ENCODE measurements at regions not wholly inside any gene's neighbourhood (a gene's known extent, or its start where the extent isn't known, plus 50 kb on each side); places are given as distances from the start of the nearest gene placed in this dataset.
A peak's percentile ranks its signal among the peaks of the same experiment; 100 is the strongest.

DNA sequence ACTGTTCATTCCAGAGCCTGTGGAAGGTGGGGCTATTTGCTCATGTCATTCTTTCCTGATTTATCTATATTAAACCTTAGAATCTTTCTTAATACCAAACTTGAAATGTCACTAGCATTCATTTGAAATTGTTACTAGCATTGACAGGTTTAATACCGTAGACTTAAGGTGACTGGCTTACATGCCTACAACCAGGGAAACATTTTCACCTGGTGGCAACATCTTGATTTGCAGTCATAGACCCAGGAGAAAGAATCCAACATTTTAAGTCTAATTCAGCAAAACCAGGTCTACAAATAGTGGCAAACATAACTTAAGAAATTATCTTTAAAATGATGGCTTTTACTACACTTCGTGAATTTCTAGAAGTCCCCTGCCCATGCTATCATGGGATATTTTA lies 353.7 kb downstream of the HTR7 start:
- DNase-seq = no peak

DNA sequence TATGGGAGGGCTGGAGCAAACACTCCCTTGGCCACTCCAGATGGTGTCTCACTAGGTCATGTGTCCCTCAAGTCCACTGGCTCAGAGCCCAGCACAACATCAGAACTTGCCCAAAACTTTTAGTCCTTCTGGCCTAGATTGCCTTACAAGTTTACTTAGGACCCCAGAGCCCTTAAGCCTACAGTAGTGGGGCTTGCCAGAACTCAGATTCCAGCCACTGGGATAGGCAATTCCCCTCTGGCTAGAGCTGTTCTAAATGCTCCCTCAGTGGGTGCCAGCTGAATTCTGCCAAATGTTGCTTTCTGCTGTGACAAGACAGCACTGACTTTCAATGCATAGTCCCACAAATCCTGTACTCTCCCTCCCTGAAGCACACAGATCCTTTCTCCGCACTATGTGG lies 331.1 kb downstream of the HTR7 start:
- peak; percentile 27 for DNase-seq

DNA sequence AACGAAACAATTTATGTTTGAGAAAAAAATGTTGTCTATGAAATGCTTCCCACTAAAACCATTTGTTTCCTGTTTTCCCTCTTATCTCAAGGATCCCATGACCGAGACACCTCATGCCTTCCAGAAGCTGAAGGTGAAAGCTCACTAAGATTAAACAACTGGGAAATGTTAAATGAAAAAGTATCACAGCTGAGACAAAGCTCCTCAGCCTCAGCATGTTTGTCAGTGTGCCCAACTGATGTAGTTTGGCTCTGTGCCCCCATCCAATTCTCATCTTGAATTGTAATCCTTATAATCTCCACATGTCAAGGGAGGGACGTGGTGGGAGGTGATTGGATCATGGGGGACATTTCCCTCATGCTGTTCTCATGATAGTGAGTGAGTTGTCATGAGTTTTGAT lies 327.3 kb downstream of the HTR7 start:
- no peak for DNase-seq

DNA sequence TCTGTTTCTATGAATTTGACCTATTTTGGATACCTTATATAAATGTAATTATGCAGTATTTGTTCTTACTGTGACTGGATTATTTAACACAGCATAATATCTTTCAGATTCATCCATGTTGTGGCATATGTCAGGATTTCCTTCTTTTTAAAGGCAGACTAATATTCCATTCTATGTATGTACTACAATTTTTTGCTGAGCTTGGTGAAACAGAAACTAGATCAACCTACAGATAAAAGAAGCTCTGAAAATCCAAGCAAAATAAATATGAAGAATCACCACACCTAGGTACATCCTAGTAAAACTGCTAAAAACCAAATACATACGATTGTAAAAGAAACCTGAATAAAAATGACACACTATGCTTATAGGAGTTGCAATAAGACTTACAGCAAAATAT lies 300.5 kb downstream of the HTR7 start:
- no peak for DNase-seq

DNA sequence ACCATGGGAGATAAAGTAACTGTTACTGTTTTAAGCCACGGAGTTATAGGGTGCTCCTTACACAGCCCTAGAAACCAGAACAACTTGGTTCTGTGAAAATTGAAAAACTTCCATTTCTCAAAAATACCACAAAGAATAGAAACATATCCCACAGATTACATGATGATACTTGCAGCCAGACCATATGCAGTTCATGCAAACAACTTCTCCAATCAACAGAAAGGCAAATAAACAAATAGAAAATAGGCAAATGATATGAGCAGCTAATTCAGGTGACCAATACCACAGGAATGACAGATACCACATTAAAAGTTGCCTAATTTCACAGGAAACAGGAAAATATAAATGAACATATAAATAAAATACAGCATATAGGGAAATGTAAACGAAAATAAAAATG lies 297.5 kb downstream of the HTR7 start:
- no peak for DNase-seq

DNA sequence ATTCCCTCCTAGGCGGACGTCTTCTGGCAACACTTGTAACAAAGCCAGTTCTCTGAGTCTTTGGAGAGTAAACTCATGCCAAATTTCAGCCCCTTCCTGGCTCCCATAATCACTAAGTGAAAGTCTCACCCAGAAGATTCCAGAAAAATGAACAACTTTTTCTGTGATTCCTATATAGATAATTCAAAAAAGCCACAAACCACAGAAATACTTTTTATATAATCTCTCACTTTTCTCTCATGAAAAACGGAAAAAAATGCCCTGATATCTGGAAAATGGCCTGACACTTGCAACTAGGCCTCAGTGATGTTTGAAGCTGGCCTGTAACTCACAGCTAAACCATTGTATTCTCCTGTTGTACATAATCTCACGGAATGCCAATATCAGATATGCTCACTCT lies 296.2 kb downstream of the HTR7 start:
- no peak for DNase-seq

DNA sequence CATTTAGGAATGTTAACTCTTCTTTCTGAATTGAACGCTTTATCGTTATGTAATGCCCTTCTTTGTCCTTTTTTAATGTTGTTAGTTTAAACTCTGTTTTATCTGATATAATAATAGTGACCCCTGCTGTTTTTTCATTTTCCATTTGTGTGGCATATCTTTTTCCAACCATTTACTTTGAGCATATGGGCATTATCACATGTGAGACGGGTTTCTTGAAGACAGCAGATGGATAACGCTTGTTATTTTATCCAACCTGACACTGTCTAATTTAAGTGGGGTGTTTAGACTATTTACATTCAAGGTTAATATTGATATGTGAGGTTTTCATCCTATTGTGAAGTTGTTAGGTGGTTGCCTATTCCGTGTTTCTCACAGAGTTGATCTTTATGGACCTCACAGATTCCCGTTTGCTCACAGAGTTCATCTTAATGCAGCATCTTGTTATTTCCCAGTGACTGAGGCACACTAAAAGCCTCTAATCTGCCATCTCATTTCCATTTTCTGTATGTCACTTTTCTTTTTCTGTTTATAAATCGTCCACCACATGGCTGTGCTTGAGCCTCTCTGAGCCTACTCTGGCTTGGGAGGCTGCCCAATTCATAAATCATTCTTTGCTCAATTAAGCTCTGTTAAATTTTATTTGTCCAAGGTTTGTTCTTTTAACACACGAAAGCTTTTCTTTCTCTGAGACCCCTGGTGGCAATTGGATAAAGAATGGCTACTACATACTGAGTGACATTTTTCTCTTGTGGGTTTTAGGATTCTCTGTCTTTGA lies 286.2 kb downstream of the HTR7 start:
- DNase-seq = peak; percentile 71

DNA sequence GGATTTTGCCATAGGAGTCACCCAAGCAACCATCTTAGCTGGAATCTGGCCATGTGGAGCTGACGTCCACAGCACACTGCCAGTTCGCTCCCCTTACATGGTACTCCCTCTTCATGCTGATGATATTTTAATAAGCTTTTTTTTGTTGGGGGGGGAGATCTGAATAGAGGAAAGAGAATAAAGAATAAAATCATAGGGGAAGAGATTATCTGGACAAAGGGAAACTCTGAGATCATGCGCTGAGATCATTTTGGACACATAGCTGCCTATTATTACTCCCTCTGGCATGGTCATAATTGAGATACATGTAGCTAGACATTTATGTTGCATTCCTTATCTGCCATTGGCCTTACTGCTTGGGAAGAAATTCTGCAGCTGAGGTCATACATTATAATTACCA lies 282.7 kb downstream of the HTR7 start:
- DNase-seq = no peak

DNA sequence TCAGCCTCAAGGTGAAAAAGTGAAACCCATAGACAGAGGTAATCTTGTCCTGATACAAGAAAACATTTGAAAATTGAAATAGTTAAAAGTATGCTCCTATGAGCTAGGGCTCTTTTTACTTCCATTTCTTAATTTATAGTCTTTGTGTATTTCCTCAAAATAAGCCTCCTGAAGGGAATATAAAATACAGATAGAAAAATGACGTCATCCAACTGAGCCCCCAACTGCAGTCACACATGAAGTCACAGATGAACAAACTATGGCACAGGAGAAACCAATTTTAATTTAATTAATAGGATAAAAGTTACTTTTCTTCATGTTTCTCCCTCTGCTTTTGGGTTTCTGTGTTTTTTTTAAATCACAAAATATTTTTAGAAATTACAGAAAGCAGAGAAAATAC lies 280.3 kb downstream of the HTR7 start:
- no peak for DNase-seq

DNA sequence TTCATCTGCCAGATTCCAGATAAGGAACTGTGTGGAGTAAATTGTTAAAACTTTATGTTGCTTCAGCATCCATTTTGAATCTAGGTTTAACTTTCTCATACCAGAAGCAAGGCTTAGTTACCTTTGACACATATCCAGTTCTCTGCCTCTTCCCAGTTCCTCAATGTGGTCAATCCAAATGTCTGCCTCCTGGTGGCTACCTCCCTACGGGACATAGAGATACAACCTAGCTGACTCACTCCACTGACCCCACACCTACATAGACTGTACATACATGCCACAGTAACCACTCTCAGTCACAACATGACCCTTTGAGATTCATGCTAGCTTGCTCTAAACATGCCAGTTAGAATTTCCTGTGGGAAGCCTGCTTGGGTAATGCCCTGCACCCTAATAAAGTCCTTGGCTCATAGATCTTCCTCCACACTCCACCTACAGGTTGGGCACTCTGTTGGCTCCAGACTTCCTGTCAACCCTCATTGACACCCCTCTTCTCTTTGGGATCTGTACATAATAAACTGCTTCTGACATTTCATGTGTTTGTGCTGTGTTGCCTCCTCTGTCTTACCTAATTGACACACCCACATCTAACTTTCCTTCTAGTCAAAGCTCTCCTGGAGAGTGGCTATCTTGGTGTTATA lies 278.1 kb downstream of the HTR7 start:
- no peak for DNase-seq

DNA sequence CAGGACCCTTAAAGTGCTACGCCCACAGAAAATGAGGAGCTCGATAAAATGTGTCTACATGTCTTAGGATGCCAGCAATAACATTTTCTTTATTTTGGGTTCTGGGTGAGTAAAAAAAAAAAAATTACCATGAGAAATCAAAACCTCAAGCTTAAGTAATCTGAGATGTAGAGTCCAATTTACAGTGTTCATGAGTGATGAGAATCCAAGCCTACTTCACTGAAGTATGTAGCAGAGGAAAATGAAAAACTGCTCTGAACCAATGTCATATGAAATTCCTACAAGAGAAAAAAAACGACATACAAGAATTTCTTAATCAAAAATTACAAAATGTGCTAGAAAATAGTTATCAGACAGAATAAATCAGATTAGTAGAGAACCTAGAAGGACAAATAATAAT lies 274.4 kb downstream of the HTR7 start:
- no peak for DNase-seq

DNA sequence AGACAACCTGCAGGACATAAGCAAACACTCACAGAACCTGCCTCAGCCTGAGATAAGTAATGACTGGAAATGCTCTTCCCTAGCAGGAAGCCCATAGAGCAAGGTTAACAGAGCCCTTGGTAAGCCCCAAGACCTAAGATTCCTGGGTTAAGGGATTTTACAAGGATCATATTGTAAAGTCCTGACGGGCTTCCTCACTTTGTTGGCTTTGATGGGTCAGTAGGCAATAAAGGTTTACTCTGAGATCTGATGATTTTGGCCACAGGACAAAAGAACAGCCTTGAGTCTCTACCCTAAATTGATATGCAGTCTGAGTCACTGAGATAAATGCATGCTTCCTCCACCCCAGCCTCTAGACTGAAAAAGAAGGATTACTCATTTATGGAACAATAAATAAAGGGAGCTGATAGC lies 270.8 kb downstream of the HTR7 start:
- DNase-seq = no peak

DNA sequence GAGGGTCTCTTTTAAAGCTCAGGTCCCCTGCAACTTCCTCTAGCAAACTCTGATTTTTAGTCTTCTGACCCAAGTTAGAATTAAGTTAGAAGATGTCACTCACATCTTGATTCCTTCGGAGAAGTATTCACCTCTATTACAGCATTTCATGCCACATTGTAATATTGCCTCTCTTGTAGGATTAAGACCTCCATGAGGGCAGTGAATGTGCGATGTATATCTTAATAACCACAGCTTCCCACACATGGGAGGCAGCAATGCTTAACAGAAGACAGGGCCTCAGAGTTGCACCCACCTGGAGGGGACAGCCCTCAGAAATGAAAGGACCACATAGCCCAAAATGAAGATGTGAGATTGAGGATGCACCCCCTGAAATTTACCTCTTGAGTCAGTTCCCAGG lies 270.3 kb downstream of the HTR7 start:
- no peak for DNase-seq

DNA sequence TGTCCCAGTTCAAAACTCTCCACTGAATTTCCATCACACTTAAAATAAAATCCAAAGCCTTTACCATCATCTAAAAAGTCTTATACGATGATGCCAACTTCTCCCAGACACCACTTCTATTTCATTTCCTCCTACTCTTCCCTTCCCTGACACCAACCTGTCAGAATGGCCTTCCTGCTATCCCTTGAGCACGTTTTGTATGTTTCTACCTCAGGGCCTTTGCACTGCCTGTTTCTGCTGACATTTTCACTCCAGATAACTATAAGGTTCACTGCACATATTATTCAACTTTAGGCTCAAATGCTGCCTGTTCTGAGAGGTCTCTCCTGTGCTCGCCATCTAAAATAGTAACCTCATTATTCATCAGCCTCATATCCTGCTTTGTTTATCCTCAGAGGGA lies 269.6 kb downstream of the HTR7 start:
- no peak for DNase-seq

DNA sequence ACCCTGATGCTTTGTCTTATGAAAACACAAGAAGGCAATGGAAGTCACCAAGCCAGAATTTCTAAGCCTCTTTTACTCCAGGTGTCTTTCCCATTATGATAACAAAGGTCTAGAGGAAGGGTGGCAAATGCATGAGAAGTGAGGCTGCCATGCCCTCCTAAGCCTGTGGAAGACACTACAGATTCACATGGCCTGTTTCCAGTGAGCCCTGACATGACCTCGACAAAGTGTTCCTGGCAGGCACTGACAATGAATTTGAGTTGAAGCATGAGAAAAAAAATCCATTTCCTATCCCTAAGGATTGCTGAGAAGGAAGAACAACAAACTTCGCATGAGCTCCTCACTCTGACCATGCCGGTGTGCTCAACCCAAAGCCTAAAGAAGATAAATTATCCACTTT lies 268.0 kb downstream of the HTR7 start:
- no peak for DNase-seq

DNA sequence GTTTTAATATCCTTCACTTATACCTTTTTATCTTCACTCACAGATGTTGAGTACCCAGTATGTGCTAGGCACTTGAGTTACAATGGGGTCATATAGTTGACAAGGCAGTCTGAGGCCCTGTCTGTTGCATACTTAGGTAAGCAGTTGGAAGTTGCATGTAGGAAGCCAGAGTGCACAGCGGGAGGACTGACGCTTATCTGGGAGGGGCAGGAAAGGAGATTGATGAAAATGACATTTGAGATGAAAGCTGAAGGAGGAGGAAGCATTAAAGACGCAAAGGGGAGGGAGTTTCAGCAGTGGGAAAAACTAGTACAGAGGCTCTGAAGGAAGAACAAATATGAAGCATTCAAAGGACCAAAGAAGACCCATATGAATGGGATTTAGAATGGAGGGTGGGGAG lies 266.2 kb downstream of the HTR7 start:
- DNase-seq = no peak

DNA sequence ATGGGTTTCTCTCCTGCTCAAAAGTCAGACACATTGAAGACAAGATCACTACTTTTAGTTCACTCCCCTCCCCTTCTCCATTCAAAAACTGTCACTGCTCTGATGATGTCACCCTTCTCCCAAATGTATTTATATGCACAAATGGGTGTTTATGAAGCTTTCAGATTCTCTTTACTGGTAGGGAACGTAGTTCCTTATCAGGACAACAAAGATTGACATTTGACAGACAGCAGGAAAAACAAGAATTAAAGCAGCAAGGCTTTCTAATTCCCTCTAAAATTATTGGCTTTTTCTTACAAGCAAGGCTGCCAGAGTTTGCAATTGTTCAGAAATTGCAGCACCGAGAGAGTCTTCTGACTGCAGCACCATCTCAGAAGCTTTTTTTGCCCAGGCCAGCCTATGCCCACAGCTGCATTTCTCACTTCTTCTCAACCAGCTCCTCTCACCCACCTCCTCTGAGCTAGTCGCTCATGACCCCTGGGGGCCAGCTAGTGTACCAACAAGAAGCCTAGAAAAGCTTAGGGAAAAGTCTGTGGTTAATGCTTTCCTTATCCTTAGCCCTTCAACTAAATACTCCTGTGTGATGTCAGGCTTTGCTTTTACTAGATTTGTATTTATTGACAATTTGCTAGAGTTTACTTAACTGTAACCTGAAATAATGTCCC lies 265.1 kb downstream of the HTR7 start:
- peak; percentile 23 for DNase-seq

DNA sequence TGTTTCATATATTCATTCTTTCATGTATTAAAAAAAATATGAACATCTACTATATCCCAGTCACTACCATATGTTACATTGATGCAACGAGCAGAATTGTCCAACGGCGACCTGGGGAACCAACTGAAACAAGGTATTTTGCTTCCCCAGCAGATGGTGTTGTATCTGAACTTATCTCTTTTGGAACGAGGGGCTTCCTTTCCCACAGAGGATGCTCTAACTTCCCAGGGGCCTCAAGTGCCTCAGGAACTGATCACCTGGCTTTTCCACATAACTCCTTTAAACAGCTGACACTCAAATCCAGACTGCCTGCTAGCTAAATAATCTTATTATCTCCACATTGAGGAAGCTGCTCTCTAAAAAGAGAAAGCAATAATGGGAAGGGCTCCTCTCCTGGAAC lies 259.3 kb downstream of the HTR7 start:
- no peak for DNase-seq

DNA sequence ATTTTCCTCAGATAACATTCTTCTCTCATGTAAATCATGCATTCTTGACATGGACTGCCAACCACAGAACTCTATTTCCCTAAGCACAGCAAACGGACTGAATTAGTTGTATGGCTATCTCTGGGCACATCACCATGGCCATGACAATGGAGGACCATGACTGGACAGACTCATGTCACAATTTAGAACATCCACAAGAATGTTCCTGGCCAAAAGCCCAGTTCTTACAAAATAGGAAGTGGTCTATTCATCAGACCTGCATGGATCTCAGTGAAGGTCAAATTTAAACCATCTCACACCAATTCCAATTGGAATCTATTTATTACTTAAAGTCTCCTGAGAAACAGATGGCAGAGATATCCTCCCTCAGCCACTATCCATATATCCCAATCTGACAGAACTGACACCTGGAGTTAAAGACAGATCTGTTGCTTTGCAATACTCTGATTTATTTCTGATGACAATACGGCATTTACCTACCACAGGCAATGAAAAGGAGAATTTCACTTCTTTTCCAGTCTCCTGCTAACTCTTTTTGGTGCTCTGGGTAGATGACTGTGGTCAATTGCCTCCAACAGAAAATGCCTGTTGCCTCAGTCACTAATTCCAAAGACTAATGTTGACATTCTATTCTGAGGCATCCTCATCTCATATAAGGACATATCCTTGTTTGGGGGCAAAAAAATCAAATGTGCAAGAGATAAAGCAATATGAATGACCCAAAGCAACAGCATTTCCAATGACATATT lies 254.8 kb downstream of the HTR7 start:
- no peak for DNase-seq

DNA sequence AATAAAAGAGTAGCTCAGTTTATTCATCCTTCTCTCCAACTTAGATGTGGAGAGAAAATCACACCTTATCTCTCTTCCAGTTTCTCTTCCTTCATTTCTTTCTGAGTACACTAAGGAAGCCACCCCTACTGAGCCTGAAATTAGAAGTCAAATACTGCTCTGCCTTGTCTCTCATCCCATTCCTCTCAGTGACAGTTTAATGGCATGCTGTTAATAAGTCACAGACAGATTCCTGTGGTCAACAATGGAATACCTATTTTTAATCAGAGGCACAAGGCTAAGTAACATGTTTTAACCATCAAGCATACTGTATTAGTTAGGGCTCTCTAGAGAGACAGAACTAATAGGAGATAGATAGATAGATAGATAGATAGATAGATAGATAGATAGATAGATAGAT lies 253.2 kb downstream of the HTR7 start:
- no peak for DNase-seq

DNA sequence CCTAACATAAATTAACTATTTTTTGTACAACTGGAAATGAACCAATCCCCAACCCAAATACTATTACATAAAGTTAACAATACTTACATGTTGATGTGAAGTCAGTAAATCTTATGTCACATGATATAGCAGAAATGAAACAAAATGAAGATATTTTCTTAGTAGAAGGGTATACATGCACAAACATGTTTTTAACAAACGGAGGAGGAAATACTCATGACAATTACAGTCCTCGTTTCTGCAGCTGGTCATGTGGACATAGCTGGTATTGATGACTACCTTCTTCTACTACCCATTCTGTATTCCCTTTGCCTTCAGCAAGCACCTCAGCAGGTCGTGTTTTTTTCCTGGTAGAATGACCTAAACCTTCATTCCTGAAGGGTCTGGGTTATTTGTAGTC lies 252.3 kb downstream of the HTR7 start:
- DNase-seq = no peak

DNA sequence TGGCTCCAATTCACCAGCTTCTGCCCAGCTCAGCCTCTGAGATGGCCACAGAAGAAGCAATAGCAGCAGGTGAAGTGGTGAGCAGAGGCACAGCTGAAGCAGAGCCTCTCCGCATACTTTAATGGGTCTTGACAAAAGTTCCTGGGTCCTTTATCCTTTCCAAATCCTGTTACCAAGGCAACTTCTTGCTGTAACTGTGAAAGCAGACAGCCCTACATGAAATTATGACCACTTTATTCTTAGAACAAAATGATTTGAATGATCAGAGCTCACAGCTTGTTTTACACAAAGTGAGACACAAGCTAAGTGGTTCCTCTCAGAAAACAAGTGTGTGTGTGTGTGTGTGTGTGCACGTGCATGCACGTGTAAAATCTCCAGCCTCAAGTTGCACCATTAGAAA lies 245.6 kb downstream of the HTR7 start:
- no peak for DNase-seq

DNA sequence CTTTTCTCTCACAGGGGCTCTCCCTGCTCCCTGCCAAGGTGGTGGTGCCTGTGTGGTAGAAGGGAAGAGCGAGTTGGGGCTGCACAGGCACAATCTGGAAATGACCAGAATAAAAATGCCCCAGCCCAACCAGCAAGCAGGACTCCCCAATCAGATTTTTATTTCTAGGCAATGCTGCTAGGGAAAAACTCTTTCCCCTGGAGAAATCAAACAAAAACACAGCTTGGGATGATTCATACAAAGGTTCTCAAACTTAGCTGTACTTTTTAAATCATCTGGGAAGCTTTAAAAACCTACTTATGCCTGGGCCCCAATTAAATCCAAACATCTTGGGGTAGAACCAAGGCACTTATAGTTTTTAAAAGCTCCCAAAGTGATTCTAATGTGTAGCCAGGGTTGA lies 243.2 kb downstream of the HTR7 start:
- DNase-seq = no peak

DNA sequence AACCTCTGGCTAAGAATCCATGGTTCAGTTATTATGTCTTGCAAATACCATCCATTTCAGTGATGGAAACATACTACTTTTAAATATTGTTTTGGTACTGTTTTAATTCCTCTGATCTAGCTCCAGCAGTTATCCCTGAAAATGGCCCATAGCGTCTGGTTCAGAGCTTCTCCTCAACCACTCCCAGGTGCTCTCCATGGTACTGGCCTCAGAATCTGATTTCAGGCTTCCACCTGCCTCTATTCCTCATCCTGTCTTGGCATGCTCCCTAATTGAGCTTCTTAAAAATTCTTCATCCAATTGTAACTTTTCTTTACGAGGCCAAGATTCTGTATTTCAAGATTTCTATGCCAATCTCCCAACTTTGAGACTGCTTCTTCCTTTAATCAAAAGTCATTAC lies 236.3 kb downstream of the HTR7 start:
- DNase-seq = no peak

Data from NCI-H446 treated with DMSO at 0.1 percent for 48 hours (cell line).